ENCODE measurements at regions not wholly inside any gene's neighbourhood (a gene's known extent, or its start where the extent isn't known, plus 50 kb on each side); places are given as distances from the start of the nearest gene placed in this dataset.
"Not testable (repeated sequence)": the region's sequence is repeated elsewhere in the genome, so short reads cannot be mapped to it uniquely, and the experiment has no call there.

GRCh38 chr9:75457474-75458011 lies 369.2 kb downstream of the OSTF1 start:
- no peaks in the 10 kb centered on the region for H3K27me3 ChIP-seq (replicated peaks; ENCODE audit: control insufficient read depth, insufficient read depth, low read length)
- DNase-seq (ENCODE audit: extremely low read depth, insufficient read length), result no peak
- no peaks in the 10 kb centered on the region for H3K36me3 ChIP-seq (ENCODE audit: control insufficient read depth, insufficient read depth, low read length)
- no peak for TF ChIP-seq CTCF (IDR thresholded peaks at IDR 0.05; ENCODE audit: insufficient read depth, low read length, poor library complexity, severe bottlenecking)
- H3K4me3 ChIP-seq (replicated peaks; ENCODE audit: low read depth, low read length), result no peak overlapping the region

- not testable (repeated sequence) for H3K36me3 ChIP-seq (ENCODE audit: control insufficient read depth, insufficient read depth, low read length); H3K4me3 ChIP-seq (replicated peaks; ENCODE audit: low read depth, low read length); H3K27me3 ChIP-seq (replicated peaks; ENCODE audit: control insufficient read depth, insufficient read depth, low read length); DNase-seq (ENCODE audit: extremely low read depth, insufficient read length)
These were observed 371.0 kb downstream of the OSTF1 start for GRCh38 chr9:75459311-75459710.

GRCh38 chr9:75461183-75461582 lies 372.9 kb downstream of the OSTF1 start:
- Histone ChIP-seq H3K27me3 (replicated peaks; ENCODE audit: control insufficient read depth, insufficient read depth, low read length) (no peaks in the 10 kb centered on the region), H3K36me3 (ENCODE audit: control insufficient read depth, insufficient read depth, low read length) (no peaks in the 10 kb centered on the region), H3K4me3 (replicated peaks; ENCODE audit: low read depth, low read length) (no peak overlapping the region)
- no peak for TF ChIP-seq CTCF (IDR thresholded peaks at IDR 0.05; ENCODE audit: insufficient read depth, low read length, poor library complexity, severe bottlenecking)
- no peak for DNase-seq (ENCODE audit: extremely low read depth, insufficient read length)

DNA sequence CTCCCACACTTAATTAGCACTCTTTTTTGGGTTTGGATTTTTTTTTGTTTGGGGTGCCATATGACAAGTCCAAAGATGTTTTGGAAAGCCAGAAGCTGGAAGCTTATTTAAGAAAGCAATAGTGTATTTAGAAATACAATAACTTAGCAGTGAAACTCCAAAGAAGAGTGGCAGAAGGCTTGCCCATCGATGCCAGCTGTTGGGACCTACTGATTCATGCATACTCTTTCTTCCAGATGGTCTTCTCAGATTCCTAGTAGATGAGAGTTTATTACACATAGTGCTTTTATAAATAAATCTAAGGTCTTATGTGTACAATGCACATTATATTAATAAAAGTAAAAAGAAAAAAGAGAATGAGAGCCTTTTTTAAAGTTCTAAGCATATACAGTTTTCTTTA lies 374.6 kb downstream of the OSTF1 start:
- no peak for DNase-seq (ENCODE audit: extremely low read depth, insufficient read length)
- Histone ChIP-seq H3K36me3 (ENCODE audit: control insufficient read depth, insufficient read depth, low read length) (no peaks in the 10 kb centered on the region), H3K27me3 (replicated peaks; ENCODE audit: control insufficient read depth, insufficient read depth, low read length) (no peaks in the 10 kb centered on the region), H3K4me3 (replicated peaks; ENCODE audit: low read depth, low read length) (no peak overlapping the region)
- no peak for TF ChIP-seq CTCF (IDR thresholded peaks at IDR 0.05; ENCODE audit: insufficient read depth, low read length, poor library complexity, severe bottlenecking)

- no peaks in the 10 kb centered on the region for H3K36me3 ChIP-seq (ENCODE audit: control insufficient read depth, insufficient read depth, low read length)
- DNase-seq (ENCODE audit: extremely low read depth, insufficient read length), result no peak
- no peak for TF ChIP-seq CTCF (IDR thresholded peaks at IDR 0.05; ENCODE audit: insufficient read depth, low read length, poor library complexity, severe bottlenecking)
- no peak overlapping the region for H3K4me3 ChIP-seq (replicated peaks; ENCODE audit: low read depth, low read length)
- H3K27me3 ChIP-seq (replicated peaks; ENCODE audit: control insufficient read depth, insufficient read depth, low read length), result no peaks in the 10 kb centered on the region
These were observed 375.6 kb downstream of the OSTF1 start for GRCh38 chr9:75463871-75464270.

- no peak overlapping the region for H3K4me3 ChIP-seq (replicated peaks; ENCODE audit: low read depth, low read length)
- H3K27me3 ChIP-seq (replicated peaks; ENCODE audit: control insufficient read depth, insufficient read depth, low read length), result no peaks in the 10 kb centered on the region
These were observed 376.4 kb downstream of the OSTF1 start for GRCh38 chr9:75464726-75465125.

More at GRCh38 chr9:75464726-75465125, 376.4 kb downstream of the OSTF1 start:
- no peak for DNase-seq (ENCODE audit: extremely low read depth, insufficient read length)
- TF ChIP-seq CTCF (IDR thresholded peaks at IDR 0.05; ENCODE audit: insufficient read depth, low read length, poor library complexity, severe bottlenecking), result no peak
- no peaks in the 10 kb centered on the region for H3K36me3 ChIP-seq (ENCODE audit: control insufficient read depth, insufficient read depth, low read length)

Measured in GM06990 (cell line).